ENCODE measurements at regions not wholly inside any gene's neighbourhood (a gene's known extent, or its start where the extent isn't known, plus 50 kb on each side); places are given as distances from the start of the nearest gene placed in this dataset.
"Not testable (repeated sequence)": the region's sequence is repeated elsewhere in the genome, so short reads cannot be mapped to it uniquely, and the experiment has no call there.

DNA sequence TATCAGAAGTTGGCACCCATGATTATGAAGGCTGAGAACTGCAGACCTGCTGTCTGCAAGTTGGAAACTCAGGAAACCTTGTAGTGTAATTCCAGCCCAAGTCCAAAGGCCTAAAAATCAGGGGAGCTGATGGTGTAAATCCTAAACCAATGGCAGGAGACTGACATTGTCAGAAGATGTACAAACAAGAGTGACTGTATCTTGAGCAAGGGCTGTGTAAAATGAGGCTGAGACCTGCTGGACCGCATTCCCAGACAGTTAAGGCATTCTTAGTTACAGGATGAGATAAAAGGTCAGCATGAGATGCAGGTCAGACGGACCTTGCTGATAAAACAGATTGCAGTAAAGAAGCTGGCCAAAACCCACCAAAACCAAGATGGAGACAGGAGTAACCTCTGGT is 147.7 kb downstream of the COG6 start:
- no peak for DNase-seq (ENCODE audit: low spot score)

DNA sequence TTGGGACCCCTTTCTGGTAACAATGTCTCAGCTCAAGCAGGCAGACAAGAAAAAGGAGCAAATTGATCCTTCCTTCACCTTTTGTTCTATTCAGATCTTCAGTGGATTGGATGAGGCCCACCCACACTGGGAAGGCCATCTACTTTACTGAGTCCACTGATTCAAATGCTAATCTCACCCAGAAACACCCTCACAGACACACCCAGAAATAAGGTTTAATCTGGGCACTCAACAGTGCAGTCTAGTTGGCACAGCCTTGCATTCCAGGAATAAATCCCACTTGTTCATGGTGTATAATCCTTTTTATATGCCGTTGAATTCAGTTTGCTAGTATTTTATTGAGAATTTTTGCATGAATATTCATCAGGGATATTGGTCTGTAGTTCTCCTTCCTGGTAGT is 148.4 kb downstream of the COG6 start:
- no peak for DNase-seq (ENCODE audit: low spot score)

DNA sequence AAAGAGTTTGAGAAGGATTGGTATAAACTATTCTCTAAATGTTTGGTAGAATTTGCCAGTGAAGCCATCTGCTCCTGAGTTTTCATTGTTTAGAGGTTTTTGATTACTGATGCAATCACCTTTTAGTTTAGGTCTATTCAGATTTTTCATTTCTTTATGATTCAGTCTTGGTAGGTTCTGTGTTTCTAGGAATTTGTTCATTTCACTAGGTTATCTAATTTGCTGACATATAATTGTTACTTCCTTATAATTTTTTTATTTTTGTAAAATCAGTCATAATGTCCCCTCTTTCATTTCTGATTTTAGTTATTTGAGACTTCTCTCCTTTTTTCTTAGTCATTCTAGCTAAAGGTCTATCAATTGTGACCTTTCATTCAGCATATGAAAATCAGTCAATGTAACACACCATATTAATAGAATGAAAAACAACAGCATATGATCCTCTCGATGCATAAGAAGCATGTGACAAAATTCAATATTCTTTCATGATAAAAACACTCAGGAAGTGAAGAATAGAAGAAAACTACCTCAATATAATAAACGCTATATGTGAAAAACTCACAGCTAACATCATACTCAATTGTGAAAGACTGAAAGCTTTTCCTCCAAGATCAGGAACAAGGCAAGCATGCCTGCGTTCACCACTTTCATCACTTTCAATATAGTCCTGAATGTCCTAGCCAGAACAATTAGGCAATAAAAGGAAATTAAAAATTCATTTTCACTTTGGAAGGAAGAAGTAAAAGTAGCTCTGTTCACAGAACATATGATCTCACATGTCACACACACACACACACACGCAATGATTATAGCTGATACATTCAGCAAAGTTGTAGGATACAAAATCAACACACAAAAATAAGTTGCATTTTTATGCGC is 149.1 kb downstream of the COG6 start:
- no peak for DNase-seq (ENCODE audit: low spot score)

DNA sequence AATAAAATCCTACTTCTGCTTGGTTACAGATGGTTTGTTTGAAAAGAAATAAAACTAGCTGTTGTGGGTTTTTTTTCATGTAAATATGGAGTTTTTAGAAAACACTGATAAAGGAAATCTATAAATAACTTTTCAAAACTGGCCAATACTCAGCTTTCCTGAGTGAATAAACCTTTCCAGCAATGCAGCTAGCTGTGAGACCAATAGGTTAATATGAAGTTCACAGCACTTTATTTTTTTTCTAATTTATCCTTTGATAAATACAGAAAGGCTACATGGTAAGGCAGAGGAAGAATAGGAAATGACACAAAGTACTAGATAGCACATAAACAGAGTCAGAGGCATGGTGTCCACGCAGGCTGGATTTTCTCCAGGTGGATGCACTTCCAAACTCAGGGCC is 154.0 kb downstream of the COG6 start:
- DNase-seq (ENCODE audit: low spot score) = no peak

DNA sequence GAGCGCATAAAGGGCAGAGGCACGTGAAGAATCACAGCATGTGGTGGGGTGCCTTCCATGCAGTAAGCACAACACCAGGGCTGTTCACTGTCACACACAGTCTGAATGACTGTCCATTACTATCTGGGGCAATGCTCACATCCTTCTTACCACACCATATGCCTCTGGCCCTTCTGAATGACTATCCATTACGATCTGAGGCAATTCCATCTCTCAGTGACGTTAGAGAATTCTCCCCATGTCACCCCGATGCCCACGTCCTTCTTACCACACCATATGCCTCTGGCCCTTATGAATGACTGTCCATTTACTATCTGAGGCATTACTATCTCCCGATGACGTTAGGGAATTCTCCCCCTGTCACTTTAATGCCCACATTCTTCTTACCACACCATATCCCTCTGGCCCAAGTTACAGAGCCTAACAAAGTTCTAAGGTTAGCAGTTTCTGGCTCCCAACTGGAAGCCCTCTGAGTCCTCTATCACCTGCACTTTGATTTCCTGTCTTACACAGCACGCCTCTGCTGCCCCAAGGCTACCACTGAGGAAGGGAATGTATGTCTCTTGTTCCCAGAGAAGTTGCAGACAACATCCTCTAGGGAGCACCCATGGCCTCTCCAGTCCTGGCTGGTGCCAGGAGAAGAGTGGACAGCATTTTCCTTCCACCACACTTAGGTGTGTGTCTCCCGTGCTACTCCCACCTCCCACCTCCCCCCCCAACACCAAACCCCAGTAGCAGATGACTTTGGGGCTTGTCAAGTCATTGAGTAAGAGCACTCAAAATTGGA is 154.8 kb downstream of the COG6 start:
- DNase-seq (ENCODE audit: low spot score) = peak; percentile 5

- DNase-seq (ENCODE audit: low spot score) = no peak
Observed at GRCh38 chr13:39811051-39811450, 155.6 kb downstream of the COG6 start.

DNA sequence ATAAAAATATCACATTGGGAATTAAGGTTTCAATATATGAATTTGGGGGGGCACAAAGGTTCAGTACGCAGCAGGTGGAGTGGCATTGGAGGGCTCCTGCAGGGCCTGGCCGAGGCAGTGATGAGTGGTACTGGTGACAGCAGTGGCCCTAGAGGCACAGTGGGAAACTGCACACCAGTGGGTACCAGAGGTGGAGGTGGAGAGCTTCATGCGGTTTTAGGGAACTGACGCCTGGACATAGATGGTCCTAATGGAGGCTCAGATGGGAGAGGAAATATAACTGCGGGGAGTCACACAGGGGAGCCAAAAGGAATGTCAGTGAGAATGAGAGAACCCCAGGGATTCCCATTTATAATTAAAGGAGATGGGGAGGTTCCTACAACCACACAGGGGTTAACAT is 156.2 kb downstream of the COG6 start:
- no peak for DNase-seq (ENCODE audit: low spot score)

- DNase-seq (ENCODE audit: low spot score) = no peak
Observed at GRCh38 chr13:39815345-39816111, 160.1 kb downstream of the COG6 start.

DNA sequence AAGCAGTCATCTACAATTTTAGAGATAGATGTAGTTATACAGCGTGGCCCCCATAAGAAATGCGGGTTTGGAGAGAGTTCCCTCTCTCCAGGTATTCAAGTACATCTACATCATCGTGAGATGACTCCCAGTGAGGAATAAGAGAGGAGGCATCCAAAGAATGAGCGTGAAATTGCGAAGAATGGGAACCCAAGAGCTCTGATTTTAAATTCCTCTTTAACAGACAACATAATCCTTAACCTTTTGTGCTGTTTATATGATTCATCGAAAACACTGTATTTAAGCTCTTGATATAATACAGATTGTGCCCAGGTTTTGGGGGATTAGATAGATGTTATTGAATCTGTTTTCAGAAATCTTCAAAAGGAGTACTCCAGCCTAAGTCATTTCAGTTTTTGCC is 161.5 kb downstream of the COG6 start:
- DNase-seq (ENCODE audit: low spot score) = no peak

DNA sequence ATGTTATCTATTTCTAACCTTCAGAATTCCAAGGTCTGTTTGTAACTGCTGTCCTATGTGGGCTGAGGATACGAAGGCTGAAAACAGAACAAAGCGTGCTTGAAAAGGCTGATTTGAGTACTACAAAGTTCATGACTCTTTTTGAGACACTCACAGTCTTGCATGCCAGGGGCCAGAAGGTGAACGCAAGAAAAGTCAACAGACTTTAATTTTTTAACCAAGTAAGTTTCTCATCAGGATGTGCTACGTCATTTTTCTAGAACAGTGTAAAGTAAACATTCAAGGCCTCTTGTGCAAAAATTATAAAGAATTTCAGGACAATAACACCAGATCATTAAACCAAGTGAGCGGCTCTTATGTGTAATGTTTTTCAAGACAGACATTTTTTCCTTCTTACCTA is 163.5 kb downstream of the COG6 start:
- DNase-seq (ENCODE audit: low spot score) = no peak

GRCh38 chr13:39820606-39821005 is 165.1 kb downstream of the COG6 start:
- peak; percentile 38 for DNase-seq (ENCODE audit: low spot score)

DNA sequence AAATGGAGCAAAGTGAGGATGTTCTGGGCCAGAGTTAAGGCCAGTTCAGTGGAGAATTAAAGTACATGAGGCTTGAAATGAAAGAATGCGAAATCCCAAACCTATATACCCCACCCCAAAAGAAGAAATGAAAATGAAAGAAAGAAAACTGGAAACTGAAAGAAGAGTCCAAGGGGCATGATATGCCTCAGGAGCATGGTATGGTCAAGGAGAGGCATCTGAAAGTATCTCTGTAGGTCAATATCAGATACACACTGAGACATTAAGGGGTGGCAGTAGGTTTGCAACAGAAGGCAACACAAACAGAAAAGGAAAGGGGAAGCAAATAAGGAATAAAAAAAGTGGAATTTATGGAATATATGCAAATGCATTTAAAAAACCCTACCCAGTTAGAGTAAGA is 166.5 kb downstream of the COG6 start:
- DNase-seq (ENCODE audit: low spot score) = no peak

- DNase-seq (ENCODE audit: low spot score) = no peak
Observed at GRCh38 chr13:39822437-39822836, 167.0 kb downstream of the COG6 start.

DNA sequence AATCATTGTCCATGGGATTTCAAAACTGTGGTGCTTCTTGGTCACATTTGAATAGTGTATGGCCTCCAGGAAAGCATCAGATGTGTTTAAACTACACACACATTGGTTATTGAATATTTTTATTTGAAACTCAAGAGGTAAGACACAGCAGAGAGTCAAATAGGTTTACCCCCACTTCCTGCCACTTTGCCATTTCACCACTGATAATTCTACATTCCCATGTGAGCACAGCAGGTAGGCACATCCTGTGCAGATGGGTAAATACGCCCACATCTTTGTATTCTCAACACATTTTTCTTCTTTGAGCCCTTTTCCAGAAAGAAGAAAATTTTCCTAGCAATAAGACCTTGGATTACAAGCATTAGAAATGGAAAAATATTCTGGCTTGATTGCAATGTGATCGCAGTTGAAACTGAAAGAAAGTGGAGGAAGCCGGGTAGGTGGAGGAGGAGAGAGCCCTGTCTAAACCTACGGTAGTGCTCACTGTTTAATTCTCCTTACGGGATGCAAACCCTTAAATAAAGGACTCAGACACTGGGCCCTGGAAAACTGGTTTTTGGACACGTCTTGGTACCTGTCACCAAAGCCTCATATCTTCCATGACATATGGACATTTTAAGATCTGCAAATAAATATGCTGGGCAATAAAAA is 167.7 kb downstream of the COG6 start:
- DNase-seq (ENCODE audit: low spot score) = no peak

- DNase-seq (ENCODE audit: low spot score) = no peak
Observed at GRCh38 chr13:39825886-39826285, 170.4 kb downstream of the COG6 start.

DNA sequence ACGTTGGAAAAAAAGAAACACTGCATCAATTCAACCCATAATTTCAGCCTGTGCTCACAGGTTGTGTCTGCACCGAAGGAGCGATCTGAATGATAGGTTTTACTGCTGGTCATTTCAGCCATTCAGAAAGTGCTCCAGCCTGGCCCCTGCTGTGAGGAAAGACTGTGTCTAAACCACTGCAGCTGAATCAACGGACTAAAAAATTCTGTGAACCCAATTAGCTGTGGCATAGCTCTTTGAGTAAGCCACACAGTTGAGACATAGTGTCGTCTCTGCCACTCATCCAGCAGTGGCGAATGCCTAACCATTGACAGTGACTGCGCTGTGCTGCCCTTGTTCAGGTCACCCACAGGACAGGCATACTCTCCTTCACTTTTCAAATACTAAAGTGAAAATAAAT is 179.8 kb downstream of the COG6 start:
- DNase-seq (ENCODE audit: low spot score) = no peak

- no peak for DNase-seq (ENCODE audit: low spot score)
Observed at GRCh38 chr13:39836038-39836437, 180.6 kb downstream of the COG6 start.

DNA sequence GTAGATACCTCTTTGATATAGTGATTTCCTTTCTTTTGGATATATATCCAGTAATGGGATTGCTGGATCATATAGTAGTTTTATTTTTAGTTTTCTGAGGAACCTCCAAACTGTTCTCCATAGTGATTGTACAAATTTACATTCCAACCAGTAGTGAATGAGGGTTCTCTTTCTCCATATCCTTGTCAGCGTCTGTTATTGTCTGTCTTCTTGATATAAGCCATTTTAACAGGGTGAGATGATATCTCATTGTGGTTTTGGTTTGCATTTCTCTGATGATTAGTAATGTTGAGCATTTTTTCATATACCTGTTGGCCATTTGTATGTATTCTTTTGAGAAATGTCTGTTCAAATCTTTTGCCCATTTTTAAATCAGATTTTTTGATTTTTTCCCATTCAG is 182.4 kb downstream of the COG6 start:
- not testable (repeated sequence) for DNase-seq (ENCODE audit: low spot score)

GRCh38 chr13:39840201-39840600 is 184.7 kb downstream of the COG6 start:
- no peak for DNase-seq (ENCODE audit: low spot score)

DNA sequence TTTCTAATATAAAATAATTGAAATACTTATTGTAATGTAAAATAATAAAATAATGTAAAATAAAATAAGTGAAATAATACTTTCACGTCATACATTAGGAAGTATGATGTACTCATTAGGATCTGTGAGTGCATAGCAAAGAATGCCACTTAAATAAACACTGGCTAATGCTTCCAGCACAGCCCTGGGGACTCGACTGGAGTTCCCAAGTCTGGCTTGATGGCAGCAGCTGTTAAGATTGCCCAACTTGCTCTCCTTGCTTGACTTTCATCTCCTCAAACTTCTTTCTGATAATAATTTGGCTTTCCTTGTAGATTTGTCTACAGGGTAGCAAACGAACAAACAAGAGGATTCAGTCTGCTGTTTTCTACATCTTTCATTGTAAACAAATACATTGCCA is 191.9 kb downstream of the COG6 start:
- DNase-seq (ENCODE audit: low spot score) = no peak

GRCh38 chr13:39855236-39855635 is 199.8 kb downstream of the COG6 start:
- DNase-seq (ENCODE audit: low spot score) = peak; percentile 79

- DNase-seq (ENCODE audit: low spot score) = no peak
Observed at GRCh38 chr13:39856714-39857113, 201.3 kb downstream of the COG6 start.
